IMR-90 (cell line): ENCODE measurements at regions not wholly inside any gene's neighbourhood (a gene's known extent, or its start where the extent isn't known, plus 50 kb on each side); places are given as distances from the start of the nearest gene placed in this dataset.

ENCODE experiments used
- ATAC-seq: fragments of 200-7000 bp; cut with Tn5 transposase; 2 replicates; pipeline ENCODE4 v1.9.1; 2020; ENCODE audit warnings: low read depth, mild to moderate bottlenecking, moderate library complexity
- BruUV-seq: library from RNA; stranded (reverse); fragments of 400-500 nt; replicated peaks from 2 replicates; lab custom pipeline; 2021; lab: Mats Ljungman, UMichigan
- CTCF ChIA-PET: fragments of 300-600 bp; formaldehyde crosslinking; extraction: SDS; loops from one replicate; lab custom pipeline; 2021; ENCODE audit warnings: antibody characterized with exemption; lab: Yijun Ruan, JAX
- POLR2A ChIA-PET: fragments of 300-600 bp; sonication (Branson Sonifier 250); formaldehyde crosslinking; loops from one replicate; lab custom pipeline; 2022; ENCODE audit warnings: antibody characterized with exemption; ENCODE audit not compliant: unreplicated experiment; lab: Charles Lee
- DNase-seq: peaks from one replicate; pipeline ENCODE4 v3.0.0; 2013
- H2AFZ ChIP-seq: replicated peaks from 2 replicates; pipeline ENCODE3; 2013; ENCODE audit warnings: low read length, mild to moderate bottlenecking; ENCODE audit not compliant: poor library complexity
- H2AK5ac ChIP-seq: 2 replicates; pipeline ENCODE4 v1.6.1; 2013; ENCODE audit warnings: low read depth, low read length, inconsistent platforms
- H2AK9ac ChIP-seq: replicated peaks from 2 replicates; pipeline ENCODE3; 2013; ENCODE audit warnings: mild to moderate bottlenecking, low read depth, low read length, moderate library complexity; ENCODE audit not compliant: poor library complexity
- H2BK120ac ChIP-seq: 2 replicates; pipeline ENCODE4 v1.6.1; 2013; ENCODE audit warnings: low read depth, low read length, inconsistent platforms
- H2BK15ac ChIP-seq: 3 replicates; pipeline ENCODE4 v1.6.1; 2013; ENCODE audit warnings: low read depth, low read length, inconsistent platforms
- H2BK20ac ChIP-seq: 2 replicates; pipeline ENCODE4 v1.6.1; 2013; ENCODE audit warnings: low read depth, mild to moderate bottlenecking, inconsistent platforms, low read length, moderate library complexity
- H2BK5ac ChIP-seq: 2 replicates; pipeline ENCODE4 v1.6.1; 2013; ENCODE audit warnings: mild to moderate bottlenecking, low read depth, low read length, inconsistent platforms; ENCODE audit not compliant: poor library complexity, severe bottlenecking
- H3K14ac ChIP-seq: replicated peaks from 2 replicates; pipeline ENCODE4 v1.6.1; 2013; ENCODE audit warnings: low read depth, low read length, inconsistent platforms
- H3K18ac ChIP-seq: 2 replicates; pipeline ENCODE4 v1.6.1; 2013; ENCODE audit warnings: low read depth, low read length, control low read depth
- H3K23ac ChIP-seq: 2 replicates; pipeline ENCODE4 v1.6.1; 2013; ENCODE audit warnings: low read depth, low read length, inconsistent platforms
- H3K27ac ChIP-seq: 2 replicates; pipeline ENCODE4 v1.5.1; 2013; ENCODE audit warnings: mild to moderate bottlenecking, control low read depth, low read length; ENCODE audit not compliant: insufficient read depth
- H3K27me3 ChIP-seq: 2 replicates; pipeline ENCODE4 v1.6.1; 2013; ENCODE audit warnings: low read length; ENCODE audit not compliant: control insufficient read depth, insufficient read depth
- H3K36me3 ChIP-seq: 2 replicates; pipeline ENCODE4 v1.6.1; 2013; ENCODE audit warnings: low read length, mixed read lengths; ENCODE audit not compliant: control insufficient read depth, insufficient read depth
- H3K4ac ChIP-seq: 2 replicates; pipeline ENCODE4 v1.6.1; 2013; ENCODE audit warnings: low read depth, low read length, inconsistent platforms
- H3K4me1 ChIP-seq: 2 replicates; pipeline ENCODE4 v1.6.1; 2013; ENCODE audit warnings: low read length, mixed read lengths; ENCODE audit not compliant: control insufficient read depth, insufficient read depth
- H3K4me2 ChIP-seq: 2 replicates; pipeline ENCODE4 v1.6.1; 2013; ENCODE audit warnings: low read depth, mild to moderate bottlenecking, control low read depth, low read length, moderate library complexity
- H3K4me3 ChIP-seq: 2 replicates; pipeline ENCODE4 v1.5.1; 2013; ENCODE audit warnings: low read depth, mild to moderate bottlenecking, control low read depth, low read length, moderate library complexity; ENCODE audit not compliant: insufficient read depth
- H3K56ac ChIP-seq: 2 replicates; pipeline ENCODE4 v1.6.1; 2013; ENCODE audit warnings: low read length, inconsistent platforms; ENCODE audit not compliant: insufficient read depth; ENCODE audit errors: extremely low read depth
- H3K79me1 ChIP-seq, 2 experiments: 2 replicates each; pipeline ENCODE4 v1.6.1; 2013; ENCODE audit warnings: low read length in 2 of 2, inconsistent platforms in 1 of 2, low read depth in 1 of 2
- H3K9ac ChIP-seq: 2 replicates; pipeline ENCODE4 v1.6.1; 2013; ENCODE audit warnings: low read depth, low read length, control low read depth
- H3K9me1 ChIP-seq: 2 replicates; pipeline ENCODE4 v1.6.1; 2013; ENCODE audit warnings: low read length, inconsistent platforms; ENCODE audit not compliant: insufficient read depth
- H3K9me3 ChIP-seq: 2 replicates; pipeline ENCODE4 v1.6.1; 2013; ENCODE audit warnings: low read length; ENCODE audit not compliant: control insufficient read depth, insufficient read depth
- H4K20me1 ChIP-seq: 2 replicates; pipeline ENCODE4 v1.6.1; 2013; ENCODE audit warnings: low read length, inconsistent platforms; ENCODE audit not compliant: insufficient read depth
- H4K5ac ChIP-seq: 2 replicates; pipeline ENCODE4 v1.6.1; 2013; ENCODE audit warnings: mild to moderate bottlenecking, low read depth, low read length, control low read depth
- H4K8ac ChIP-seq, 2 experiments: 2 replicates each; pipeline ENCODE4 v1.6.1; 2013; ENCODE audit warnings: low read depth in 2 of 2, low read length in 2 of 2, control low read depth in 1 of 2, inconsistent platforms in 1 of 2
- H4K91ac ChIP-seq: 2 replicates; pipeline ENCODE4 v1.6.1; 2013; ENCODE audit warnings: low read depth, low read length, inconsistent platforms; ENCODE audit not compliant: insufficient read depth
- BHLHE40 ChIP-seq: fragments of 150-350 bp; IDR thresholded peaks from 2 replicates; pipeline ENCODE4 v1.6.1; 2016; ENCODE audit warnings: mild to moderate bottlenecking, low read depth, low read length
- CEBPB ChIP-seq: IDR thresholded peaks from 2 replicates; pipeline ENCODE4 v1.6.1; 2012; ENCODE audit warnings: low read depth, low read length, improper control_type of control experiment
- CHD1 ChIP-seq: IDR thresholded peaks from 2 replicates; pipeline ENCODE4 v1.6.1; 2012; ENCODE audit warnings: low read depth, low read length, improper control_type of control experiment
- CTCF ChIP-seq: conservative IDR thresholded peaks from 2 replicates; pipeline ENCODE4 v1.5.1; 2012; ENCODE audit warnings: mild to moderate bottlenecking, low read depth, low read length, improper control_type of control experiment
- ELK1 ChIP-seq: fragments of 150-350 bp; IDR thresholded peaks from 2 replicates; pipeline ENCODE4 v1.6.1; 2016; ENCODE audit warnings: low read depth, mild to moderate bottlenecking, low read length, moderate library complexity, borderline replicate concordance
- RAD21 ChIP-seq: IDR thresholded peaks from 2 replicates; pipeline ENCODE4 v1.6.1; 2012; ENCODE audit warnings: low read length, improper control_type of control experiment
- RCOR1 ChIP-seq: IDR thresholded peaks from 2 replicates; pipeline ENCODE4 v1.6.1; 2012; ENCODE audit warnings: mild to moderate bottlenecking, low read length, improper control_type of control experiment; ENCODE audit not compliant: insufficient replicate concordance
- RFX5 ChIP-seq: IDR thresholded peaks from 2 replicates; pipeline ENCODE4 v1.8.0; 2012; ENCODE audit warnings: low read depth, mild to moderate bottlenecking, low read length, moderate library complexity
- SMC3 ChIP-seq: fragments of 150-350 bp; IDR thresholded peaks from 2 replicates; pipeline ENCODE4 v1.6.1; 2016; ENCODE audit warnings: low read depth, mild to moderate bottlenecking, antibody characterized with exemption, low read length, moderate library complexity
- WGBS, 2 experiments: methylation state at CpG; one replicate each; pipeline versions ENCODE4 v1.1.5 to v1.1.7; 2013; ENCODE audit warnings: missing lambda C conversion rate in 2 of 2; ENCODE audit not compliant: insufficient read length in 1 of 2; ENCODE audit errors: extremely low coverage in 2 of 2; 5-methylcytosine and 5-hydroxymethylcytosine counted together
- dilution Hi-C: fragments of 300-500 bp; cut with HindIII; formaldehyde crosslinking; loops from one replicate; pipeline ENCODE4 v1.14.3; 2018; ENCODE audit warnings: low sequenced_read_pairs; ENCODE audit not compliant: unreplicated experiment
- in situ Hi-C: fragments of 300-500 bp; cut with MboI; formaldehyde crosslinking; loops from 3 replicates; pipeline ENCODE4 v1.14.3; 2019; ENCODE audit warnings: low sequenced_read_pairs, inconsistent platforms, mixed read lengths
- intact Hi-C: fragments of 100-400 bp; cut with micrococcal nuclease; formaldehyde crosslinking; loops from 2 replicates; pipeline ENCODE4 v1.10.0; 2022

- H3K27me3 ChIP-seq: peaks cover 1% of the 10 kb centered on the region; the same call in 1 of the 2 replicates
- H3K9ac ChIP-seq: no peak overlapping the region
- no peaks in the 10 kb centered on the region for H3K4me1 ChIP-seq
- no peak overlapping the region for H4K91ac ChIP-seq
- ATAC-seq: no peak
- no peak overlapping the region for H4K8ac ChIP-seq
- H3K4ac ChIP-seq: no peak overlapping the region
- no peak overlapping the region for H3K4me2 ChIP-seq
- no peak overlapping the region for H2BK120ac ChIP-seq
- no peaks in the 10 kb centered on the region for H3K79me1 ChIP-seq
- intact Hi-C loops (no loop called here), dilution Hi-C loops (no loop called here), in situ Hi-C loops (no loop called here)
- H2BK5ac ChIP-seq: no peak overlapping the region
- BruUV-seq: no TSS peak
- H3K9me3 ChIP-seq: no peaks in the 10 kb centered on the region
- H2AK9ac ChIP-seq: no peak overlapping the region
- no CpG with 5 or more reads among the region's 4 CpGs for WGBS, 2 experiments
- H2BK20ac ChIP-seq: no peak overlapping the region
- ChIA-PET POLR2A (no interaction called here), CTCF (interaction anchor here (1.0 kb wide), 1 partner anchor 152 kb away, joined by 3 read pairs; no protein-coding TSS in a partner anchor)
- no peak for DNase-seq
- no peaks in the 10 kb centered on the region for H3K9me1 ChIP-seq
- no peaks in the 10 kb centered on the region for H4K20me1 ChIP-seq
- H3K4me3 ChIP-seq: no peak overlapping the region
- H3K27ac ChIP-seq: no peak overlapping the region
- no peaks in the 10 kb centered on the region for H3K36me3 ChIP-seq
- H3K23ac ChIP-seq: no peak overlapping the region
- no peak overlapping the region for H2AFZ ChIP-seq
- TF ChIP-seq RCOR1 (no peak), BHLHE40 (no peak), SMC3 (no peak), ELK1 (no peak), CTCF (no peak), RFX5 (no peak), RAD21 (no peak), CEBPB (no peak), CHD1 (no peak)
- no peak overlapping the region for H3K56ac ChIP-seq
- H3K18ac ChIP-seq: no peak overlapping the region
- no peak overlapping the region for H2BK15ac ChIP-seq
- H2AK5ac ChIP-seq: no peak overlapping the region
- no peak overlapping the region for H4K5ac ChIP-seq
- H3K14ac ChIP-seq: no peak overlapping the region
Measured at GRCh38 chr10:113279262-113279661, 273.6 kb upstream of the HABP2 start.
